Osteoblast (primary cell): ENCODE measurements at regions not wholly inside any gene's neighbourhood (a gene's known extent, or its start where the extent isn't known, plus 50 kb on each side); places are given as distances from the start of the nearest gene placed in this dataset.

Source experiments
- DNase-seq: peaks from one replicate; pipeline ENCODE4 v3.0.0; 2011; ENCODE audit warnings: low spot score, mixed read lengths; ENCODE audit not compliant: insufficient read length; ENCODE audit errors: missing footprints
- H2AFZ ChIP-seq: 2 replicates; pipeline ENCODE4 v1.6.0; 2011; ENCODE audit warnings: mild to moderate bottlenecking, low read length
- H3K27ac ChIP-seq: 2 replicates; pipeline ENCODE4 v1.5.1; 2011; ENCODE audit warnings: mild to moderate bottlenecking, low read depth, low read length, moderate library complexity
- H3K27me3 ChIP-seq: 2 replicates; pipeline ENCODE4 v1.6.0; 2012; ENCODE audit warnings: mild to moderate bottlenecking, control low read depth, inconsistent platforms, low read length, moderate library complexity; ENCODE audit not compliant: insufficient read depth
- H3K36me3 ChIP-seq: 2 replicates; pipeline ENCODE4 v1.5.1; 2011; ENCODE audit warnings: mild to moderate bottlenecking, low read length, control low read depth, moderate library complexity; ENCODE audit not compliant: insufficient read depth
- H3K4me1 ChIP-seq: 2 replicates; pipeline ENCODE4 v1.5.1; 2011; ENCODE audit warnings: mild to moderate bottlenecking, low read length, control low read depth, moderate library complexity; ENCODE audit not compliant: insufficient read depth
- H3K4me2 ChIP-seq: 2 replicates; pipeline ENCODE4 v1.6.0; 2011; ENCODE audit warnings: mild to moderate bottlenecking, low read length; ENCODE audit not compliant: insufficient read depth
- H3K4me3 ChIP-seq: fragments of 200-600 bp; sonication (generic); 3 replicates; pipeline ENCODE4 v1.5.1; 2012; ENCODE audit warnings: mild to moderate bottlenecking, low read length, inconsistent platforms; ENCODE audit not compliant: insufficient read depth
- H3K79me2 ChIP-seq: 2 replicates; pipeline ENCODE4 v1.6.0; 2012; ENCODE audit warnings: mild to moderate bottlenecking, low read length, control low read depth, inconsistent platforms; ENCODE audit not compliant: insufficient read depth
- H3K9me3 ChIP-seq: 2 replicates; pipeline ENCODE4 v1.5.1; 2011; ENCODE audit warnings: low read depth, low read length, control low read depth
- H4K20me1 ChIP-seq: 2 replicates; pipeline ENCODE4 v1.6.0; 2012; ENCODE audit warnings: mild to moderate bottlenecking, low read length, control low read depth; ENCODE audit not compliant: insufficient read depth
- CTCF ChIP-seq: IDR thresholded peaks from 2 replicates; pipeline ENCODE4 v1.5.1; 2011; ENCODE audit warnings: mild to moderate bottlenecking, low read depth, low read length, moderate library complexity; ENCODE audit errors: extremely low read depth

- Histone ChIP-seq H3K4me1 (no peaks in the 10 kb centered on the region), H3K9me3 (no peaks in the 10 kb centered on the region), H4K20me1 (no peaks in the 10 kb centered on the region), H3K4me3 (no peak overlapping the region), H2AFZ (no peak overlapping the region), H3K27ac (no peak overlapping the region), H3K79me2 (no peaks in the 10 kb centered on the region), H3K4me2 (no peak overlapping the region), H3K27me3 (peaks cover 4% of the 10 kb centered on the region), H3K36me3 (no peaks in the 10 kb centered on the region)
- no peak for DNase-seq
- TF ChIP-seq CTCF, result no peak
Measured at GRCh38 chr15:85867250-85867649, 72.5 kb upstream of the KLHL25 start.

GRCh38 chr15:85869124-85869523, 74.4 kb upstream of the KLHL25 start:
- Histone ChIP-seq H3K27me3 (peaks cover 4% of the 10 kb centered on the region), H3K27ac (no peak overlapping the region), H3K4me3 (no peak overlapping the region), H3K4me2 (no peak overlapping the region), H2AFZ (no peak overlapping the region), H3K9me3 (no peaks in the 10 kb centered on the region), H3K36me3 (no peaks in the 10 kb centered on the region), H3K4me1 (no peaks in the 10 kb centered on the region), H3K79me2 (no peaks in the 10 kb centered on the region), H4K20me1 (no peaks in the 10 kb centered on the region)
- no peak for TF ChIP-seq CTCF
- no peak for DNase-seq

- Histone ChIP-seq H3K4me3 (no peak overlapping the region), H2AFZ (no peak overlapping the region), H3K36me3 (no peaks in the 10 kb centered on the region), H3K4me2 (no peak overlapping the region), H3K27me3 (peaks cover 4% of the 10 kb centered on the region), H3K79me2 (no peaks in the 10 kb centered on the region), H3K27ac (no peak overlapping the region), H3K9me3 (no peaks in the 10 kb centered on the region), H3K4me1 (no peaks in the 10 kb centered on the region), H4K20me1 (no peaks in the 10 kb centered on the region)
- DNase-seq, result no peak
- TF ChIP-seq CTCF, result no peak
Measured at GRCh38 chr15:85870216-85871014, 75.7 kb upstream of the KLHL25 start.

GRCh38 chr15:85871545-85871944, 76.8 kb upstream of the KLHL25 start:
- H3K4me1 ChIP-seq, result no peaks in the 10 kb centered on the region
- no peak overlapping the region for H3K27ac ChIP-seq
- H3K79me2 ChIP-seq, result no peaks in the 10 kb centered on the region
- H3K27me3 ChIP-seq, result peaks cover 4% of the 10 kb centered on the region
- DNase-seq, result no peak
- H3K36me3 ChIP-seq, result no peaks in the 10 kb centered on the region
- no peak overlapping the region for H3K4me2 ChIP-seq
- no peak overlapping the region for H3K4me3 ChIP-seq
- no peak for TF ChIP-seq CTCF
- H2AFZ ChIP-seq, result no peak overlapping the region
- no peaks in the 10 kb centered on the region for H3K9me3 ChIP-seq
- no peaks in the 10 kb centered on the region for H4K20me1 ChIP-seq
